ENCODE measurements at regions not wholly inside any gene's neighbourhood (a gene's known extent, or its start where the extent isn't known, plus 50 kb on each side); places are given as distances from the start of the nearest gene placed in this dataset.

GRCh38 chr14:34256223-34256622 is 205.8 kb downstream of the SPTSSA start:
- DNase-seq (ENCODE audit: low read depth, low spot score) (no peak), FAIRE-seq (no peak)
- no peak overlapping the region for H2AFZ ChIP-seq (ENCODE audit: low read depth, low read length)
- H3K4me2 ChIP-seq (ENCODE audit: insufficient read depth, low read length): no peak overlapping the region
- TF ChIP-seq EZH2 (IDR thresholded peaks at IDR 0.05; ENCODE audit: borderline replicate concordance, low read depth, low read length, severe bottlenecking) (no peak), JUN (IDR thresholded peaks at IDR 0.05; ENCODE audit: borderline replicate concordance, insufficient read depth, insufficient read length, low read depth) (no peak)
- H3K27ac ChIP-seq (ENCODE audit: insufficient read depth, low read depth, low read length): no peak overlapping the region
- no TSS peak for BruUV-seq (replicated peaks)
- dilution Hi-C loops (cut with MboI; ENCODE audit: extremely low pct_ligation_motif_present, low sequenced_read_pairs) (no loop called here), intact Hi-C loops (cut with micrococcal nuclease) (no loop called here)
- H3K36me3 ChIP-seq (ENCODE audit: control insufficient read depth in 2 of 2, extremely low read depth in 1 of 2, insufficient read depth in 2 of 2, low read length in 2 of 2): no peaks in the 10 kb centered on the region
- no peaks in the 10 kb centered on the region for H3K9me1 ChIP-seq (replicated peaks; ENCODE audit: control insufficient read depth, extremely low read depth, insufficient read depth, low read length)
- H4K20me1 ChIP-seq (replicated peaks; ENCODE audit: control insufficient read depth, extremely low read depth, insufficient read depth, low read length): no peaks in the 10 kb centered on the region
- H3K9me3 ChIP-seq (replicated peaks; ENCODE audit: control insufficient read depth, insufficient read depth, low read length): no peaks in the 10 kb centered on the region
- CTCF ChIA-PET: interaction anchor here (0.7 kb wide), 1 partner anchor 160 kb away, joined by 3 read pairs; no protein-coding TSS in a partner anchor
- H3K27me3 ChIP-seq (ENCODE audit: control insufficient read depth in 2 of 2, insufficient read depth in 2 of 2, low read length in 2 of 2): peaks cover 0 to 2% of the 10 kb centered on the region in 2 experiments
- H3K9ac ChIP-seq (replicated peaks; ENCODE audit: extremely low read depth, insufficient read depth, low read length): no peak overlapping the region
- POLR2A ChIA-PET: no interaction called here
- no peaks in the 10 kb centered on the region for H3K4me1 ChIP-seq (ENCODE audit: control insufficient read depth, extremely low read depth, insufficient read depth, low read length)
- H3K4me3 ChIP-seq (replicated peaks in 1 of 3; ENCODE audit: insufficient read depth in 1 of 3, low read depth in 1 of 3, low read length in 3 of 3): no peak overlapping the region
- no peaks in the 10 kb centered on the region for H3K79me2 ChIP-seq (ENCODE audit: control insufficient read depth, insufficient read depth, low read length)

GRCh38 chr14:34254571-34254970 is 207.5 kb downstream of the SPTSSA start:
- no peak for FAIRE-seq
- TF ChIP-seq JUN (IDR thresholded peaks at IDR 0.05; ENCODE audit: borderline replicate concordance, insufficient read depth, insufficient read length, low read depth) (no peak), POLR2A (IDR thresholded peaks at IDR 0.05; ENCODE audit: low read depth, low read length) (no peak), EZH2 (IDR thresholded peaks at IDR 0.05; ENCODE audit: borderline replicate concordance, low read depth, low read length, severe bottlenecking) (no peak), MYC (IDR thresholded peaks at IDR 0.05; ENCODE audit: low read depth, low read length) (no peak), FOS (IDR thresholded peaks at IDR 0.05; ENCODE audit: borderline replicate concordance, insufficient read depth, low read length) (no peak), CTCF (IDR thresholded peaks at IDR 0.05; ENCODE audit: extremely low read depth in 1 of 2, insufficient read depth in 1 of 2, low read depth in 1 of 2, low read length in 2 of 2) (no peak), POLR2AphosphoS5 (IDR thresholded peaks at IDR 0.05; ENCODE audit: insufficient read depth, low read depth, low read length) (no peak), MAX (IDR thresholded peaks at IDR 0.05; ENCODE audit: insufficient read depth, insufficient read length) (no peak), GATA2 (IDR thresholded peaks at IDR 0.05; ENCODE audit: insufficient read depth, insufficient read length, low read depth, low read length) (no peak)
- no peak for DNase-seq (ENCODE audit: low read depth, low spot score)
- no peak overlapping the region for H3K4me2 ChIP-seq (ENCODE audit: insufficient read depth, low read length)
- H3K9me1 ChIP-seq (replicated peaks; ENCODE audit: control insufficient read depth, extremely low read depth, insufficient read depth, low read length): no peaks in the 10 kb centered on the region
- H3K4me1 ChIP-seq (ENCODE audit: control insufficient read depth, extremely low read depth, insufficient read depth, low read length): peaks cover 2% of the 10 kb centered on the region
- no peaks in the 10 kb centered on the region for H3K36me3 ChIP-seq (ENCODE audit: control insufficient read depth in 2 of 2, extremely low read depth in 1 of 2, insufficient read depth in 2 of 2, low read length in 2 of 2)
- no peaks in the 10 kb centered on the region for H3K79me2 ChIP-seq (ENCODE audit: control insufficient read depth, insufficient read depth, low read length)
- H3K9ac ChIP-seq (replicated peaks; ENCODE audit: extremely low read depth, insufficient read depth, low read length): no peak overlapping the region
- CTCF ChIA-PET: no interaction called here
- H4K20me1 ChIP-seq (replicated peaks; ENCODE audit: control insufficient read depth, extremely low read depth, insufficient read depth, low read length): no peaks in the 10 kb centered on the region
- dilution Hi-C loops (cut with MboI; ENCODE audit: extremely low pct_ligation_motif_present, low sequenced_read_pairs) (no loop called here), intact Hi-C loops (cut with micrococcal nuclease) (no loop called here)
- POLR2A ChIA-PET: no interaction called here
- no TSS peak for BruUV-seq (replicated peaks)
- H2AFZ ChIP-seq (ENCODE audit: low read depth, low read length): no peak overlapping the region
- H3K4me3 ChIP-seq (replicated peaks in 1 of 3; ENCODE audit: insufficient read depth in 1 of 3, low read depth in 1 of 3, low read length in 3 of 3): no peak overlapping the region
- H3K27ac ChIP-seq (ENCODE audit: insufficient read depth, low read depth, low read length): no peak overlapping the region
- H3K9me3 ChIP-seq (replicated peaks; ENCODE audit: control insufficient read depth, insufficient read depth, low read length): no peaks in the 10 kb centered on the region
- H3K27me3 ChIP-seq (ENCODE audit: control insufficient read depth in 2 of 2, insufficient read depth in 2 of 2, low read length in 2 of 2): peaks cover 0 to 2% of the 10 kb centered on the region in 2 experiments

Measured in endothelial cell of umbilical vein (primary cell).